ENCODE measurements at regions not wholly inside any gene's neighbourhood (a gene's known extent, or its start where the extent isn't known, plus 50 kb on each side); places are given as distances from the start of the nearest gene placed in this dataset.

GRCh38 chr2:41726364-41726763, 321.5 kb upstream of the PKDCC start:
- DNase-seq (ENCODE audit: low read depth), result no peak

GRCh38 chr2:41727152-41727551, 320.7 kb upstream of the PKDCC start:
- DNase-seq (ENCODE audit: low read depth), result no peak

GRCh38 chr2:41727711-41728110, 320.1 kb upstream of the PKDCC start:
- DNase-seq (ENCODE audit: low read depth), result no peak

- DNase-seq (ENCODE audit: low read depth), result no peak
Observed at GRCh38 chr2:41728788-41729338, 319.0 kb upstream of the PKDCC start.

- DNase-seq (ENCODE audit: low read depth), result no peak
Observed at GRCh38 chr2:41729800-41730364, 317.9 kb upstream of the PKDCC start.

- no peak for DNase-seq (ENCODE audit: low read depth)
Observed at GRCh38 chr2:41735006-41735405, 312.8 kb upstream of the PKDCC start.

- no peak for DNase-seq (ENCODE audit: low read depth)
Observed at GRCh38 chr2:41735476-41735875, 312.3 kb upstream of the PKDCC start.

GRCh38 chr2:41736105-41736567, 311.7 kb upstream of the PKDCC start:
- no peak for DNase-seq (ENCODE audit: low read depth)

- no peak for DNase-seq (ENCODE audit: low read depth)
Observed at GRCh38 chr2:41736586-41736985, 311.2 kb upstream of the PKDCC start.

- no peak for DNase-seq (ENCODE audit: low read depth)
Observed at GRCh38 chr2:41737888-41738287, 309.9 kb upstream of the PKDCC start.

- DNase-seq (ENCODE audit: low read depth), result no peak
Observed at GRCh38 chr2:41741951-41742595, 305.7 kb upstream of the PKDCC start.

- no peak for DNase-seq (ENCODE audit: low read depth)
Observed at GRCh38 chr2:41743324-41743723, 304.5 kb upstream of the PKDCC start.

GRCh38 chr2:41750829-41751228, 297.0 kb upstream of the PKDCC start:
- no peak for DNase-seq (ENCODE audit: low read depth)

GRCh38 chr2:41759880-41760279, 287.9 kb upstream of the PKDCC start:
- DNase-seq (ENCODE audit: low read depth), result no peak

- no peak for DNase-seq (ENCODE audit: low read depth)
Observed at GRCh38 chr2:41763141-41763540, 284.7 kb upstream of the PKDCC start.

- DNase-seq (ENCODE audit: low read depth), result no peak
Observed at GRCh38 chr2:41764131-41764530, 283.7 kb upstream of the PKDCC start.

- no peak for DNase-seq (ENCODE audit: low read depth)
Observed at GRCh38 chr2:41764919-41765318, 282.9 kb upstream of the PKDCC start.

GRCh38 chr2:41768310-41768709, 279.5 kb upstream of the PKDCC start:
- DNase-seq (ENCODE audit: low read depth), result no peak

- DNase-seq (ENCODE audit: low read depth), result no peak
Observed at GRCh38 chr2:41771710-41772109, 276.1 kb upstream of the PKDCC start.

- DNase-seq (ENCODE audit: low read depth), result no peak
Observed at GRCh38 chr2:41772697-41773096, 275.1 kb upstream of the PKDCC start.

GRCh38 chr2:41774011-41774605, 273.7 kb upstream of the PKDCC start:
- no peak for DNase-seq (ENCODE audit: low read depth)

- DNase-seq (ENCODE audit: low read depth), result no peak
Observed at GRCh38 chr2:41775366-41776025, 272.3 kb upstream of the PKDCC start.

GRCh38 chr2:41779888-41780287, 267.9 kb upstream of the PKDCC start:
- no peak for DNase-seq (ENCODE audit: low read depth)
